ENCODE measurements at regions not wholly inside any gene's neighbourhood (a gene's known extent, or its start where the extent isn't known, plus 50 kb on each side); places are given as distances from the start of the nearest gene placed in this dataset.

DNA sequence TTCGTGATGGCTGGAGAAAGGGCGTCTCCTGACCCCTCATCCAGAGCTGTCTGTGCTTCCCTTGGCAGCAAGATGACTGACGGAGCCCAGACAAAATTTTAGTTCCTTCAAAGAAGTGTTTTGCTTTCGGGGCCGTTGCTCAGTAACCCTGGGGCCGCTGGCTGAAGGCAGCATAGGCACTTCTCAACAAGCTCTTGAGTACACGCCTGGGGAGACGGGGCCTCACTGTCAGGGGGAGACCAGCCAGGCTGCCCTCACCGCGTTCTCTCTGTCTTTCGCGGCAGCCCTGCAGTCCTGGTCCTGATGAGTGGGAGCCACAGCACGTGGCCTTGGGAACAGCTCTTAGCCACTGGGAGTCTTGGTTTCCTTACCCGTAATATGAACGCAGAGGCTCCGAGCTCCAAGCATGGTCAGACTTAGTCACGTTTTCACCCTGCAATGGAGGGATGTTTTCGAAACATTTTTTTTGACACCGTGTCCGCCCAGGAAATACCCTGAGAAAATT is 86.0 kb downstream of the IRF8 start:
- TF ChIP-seq, protein P1, sequence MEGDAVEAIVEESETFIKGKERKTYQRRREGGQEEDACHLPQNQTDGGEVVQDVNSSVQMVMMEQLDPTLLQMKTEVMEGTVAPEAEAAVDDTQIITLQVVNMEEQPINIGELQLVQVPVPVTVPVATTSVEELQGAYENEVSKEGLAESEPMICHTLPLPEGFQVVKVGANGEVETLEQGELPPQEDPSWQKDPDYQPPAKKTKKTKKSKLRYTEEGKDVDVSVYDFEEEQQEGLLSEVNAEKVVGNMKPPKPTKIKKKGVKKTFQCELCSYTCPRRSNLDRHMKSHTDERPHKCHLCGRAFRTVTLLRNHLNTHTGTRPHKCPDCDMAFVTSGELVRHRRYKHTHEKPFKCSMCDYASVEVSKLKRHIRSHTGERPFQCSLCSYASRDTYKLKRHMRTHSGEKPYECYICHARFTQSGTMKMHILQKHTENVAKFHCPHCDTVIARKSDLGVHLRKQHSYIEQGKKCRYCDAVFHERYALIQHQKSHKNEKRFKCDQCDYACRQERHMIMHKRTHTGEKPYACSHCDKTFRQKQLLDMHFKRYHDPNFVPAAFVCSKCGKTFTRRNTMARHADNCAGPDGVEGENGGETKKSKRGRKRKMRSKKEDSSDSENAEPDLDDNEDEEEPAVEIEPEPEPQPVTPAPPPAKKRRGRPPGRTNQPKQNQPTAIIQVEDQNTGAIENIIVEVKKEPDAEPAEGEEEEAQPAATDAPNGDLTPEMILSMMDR (IDR thresholded peaks at IDR 0.05; ENCODE audit: insufficient read depth, low read length, missing control alignments) = no peak
- ChIA-PET CTCF (interaction anchor here (1.0 to 9.8 kb wide), 2 partner anchors 8 to 164 kb away, joined by 3 to 146 read pairs; no protein-coding TSS in a partner anchor), POLR2A (no interaction called here)
- no peak for DNase-seq (ENCODE audit: low read depth, low spot score)
- no peak overlapping the region for H3K4me3 ChIP-seq (ENCODE audit: low read depth, low read length)

DNA sequence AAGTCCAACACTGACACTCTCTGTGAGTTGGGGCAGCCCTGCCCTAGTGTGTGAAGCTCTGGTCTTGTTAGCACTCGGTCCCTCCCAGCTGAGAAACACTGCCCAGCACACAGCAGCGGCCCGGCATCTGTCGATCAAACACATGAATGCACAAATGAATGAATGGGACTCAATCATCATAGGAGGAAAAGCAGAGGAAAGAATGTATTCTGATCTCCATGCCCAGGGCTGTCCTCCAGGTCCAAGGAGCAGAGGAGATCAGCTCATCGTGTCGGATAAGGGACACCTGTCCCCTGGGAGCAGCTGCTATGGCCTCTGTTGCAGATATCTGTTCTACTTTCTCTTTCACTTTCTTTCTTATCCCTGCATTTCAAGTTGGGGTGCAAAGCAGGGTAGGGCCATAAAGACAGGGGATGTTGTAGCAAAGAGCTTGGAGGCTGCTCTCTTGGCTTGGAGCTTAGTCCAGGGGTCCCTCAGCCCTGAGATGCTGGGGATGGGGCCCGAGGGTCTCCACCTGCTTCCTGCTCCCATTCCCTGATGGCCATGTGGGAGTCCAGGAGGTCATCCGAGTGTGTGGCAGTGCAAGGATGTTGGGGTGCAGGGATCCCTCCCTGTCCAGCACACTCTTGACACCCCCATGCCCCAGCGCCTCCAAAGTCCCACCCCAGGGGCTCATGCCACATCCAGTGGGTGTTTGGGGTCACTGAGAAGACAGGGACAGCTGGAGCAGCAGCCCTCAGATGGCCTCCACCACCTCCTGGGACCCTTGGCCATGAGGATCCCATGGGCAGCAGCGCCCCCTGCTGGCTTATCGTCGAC is 88.2 kb downstream of the IRF8 start:
- CTCF ChIA-PET = interaction anchor here (0.9 to 9.8 kb wide), 12 partner anchors 9 to 176 kb away, joined by 3 to 146 read pairs (median 3); no protein-coding TSS in a partner anchor
- no peak overlapping the region for H3K4me3 ChIP-seq (ENCODE audit: low read depth, low read length)
- DNase-seq (ENCODE audit: low read depth, low spot score) = no peak
- TF ChIP-seq, protein P1 (IDR thresholded peaks at IDR 0.05; ENCODE audit: insufficient read depth, low read length, missing control alignments) = peak; percentile 40
- POLR2A ChIA-PET = no interaction called here

DNA sequence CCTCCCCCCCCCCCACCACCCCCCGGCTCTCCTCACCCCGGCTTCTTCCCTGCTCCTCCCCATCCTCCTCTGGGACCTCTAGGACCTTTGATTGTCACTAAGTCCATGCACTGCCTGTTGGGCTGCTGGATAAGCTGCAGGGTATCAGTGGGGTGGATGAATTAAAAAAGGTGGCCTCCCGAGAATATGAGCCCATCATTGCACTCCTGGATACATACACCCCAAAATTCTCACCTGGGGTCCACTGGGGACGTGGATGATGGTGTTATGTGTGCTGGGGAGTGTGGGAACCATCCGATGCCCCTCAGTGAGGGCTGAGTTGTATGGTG is 88.8 kb downstream of the IRF8 start:
- POLR2A ChIA-PET = no interaction called here
- TF ChIP-seq, protein P1 (IDR thresholded peaks at IDR 0.05; ENCODE audit: insufficient read depth, low read length, missing control alignments) = no peak
- no peak overlapping the region for H3K4me3 ChIP-seq (ENCODE audit: low read depth, low read length)
- CTCF ChIA-PET = interaction anchor here (0.9 to 9.8 kb wide), 7 partner anchors 10 to 177 kb away, joined by 3 to 146 read pairs (median 3); no protein-coding TSS in a partner anchor
- no peak for DNase-seq (ENCODE audit: low read depth, low spot score)

DNA sequence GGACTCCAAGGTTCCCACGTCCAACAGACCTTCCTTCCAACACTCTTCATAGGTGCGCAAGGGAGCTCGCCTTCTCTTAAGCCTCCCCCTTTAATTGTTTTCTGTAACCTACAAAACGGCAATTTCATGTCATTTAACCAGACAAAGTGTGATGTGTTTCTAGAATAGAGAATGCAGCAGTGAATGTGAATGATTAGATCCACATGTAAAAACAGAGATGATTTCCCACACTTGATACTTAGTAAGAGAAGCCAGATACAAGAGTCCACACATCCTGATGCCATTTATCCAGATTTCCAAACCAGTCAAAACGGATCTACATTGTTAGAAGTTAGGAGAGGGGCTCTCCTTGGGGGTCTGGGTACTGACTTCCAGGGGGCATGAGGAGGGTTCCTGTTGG is 89.3 kb downstream of the IRF8 start:
- POLR2A ChIA-PET = no interaction called here

DNA sequence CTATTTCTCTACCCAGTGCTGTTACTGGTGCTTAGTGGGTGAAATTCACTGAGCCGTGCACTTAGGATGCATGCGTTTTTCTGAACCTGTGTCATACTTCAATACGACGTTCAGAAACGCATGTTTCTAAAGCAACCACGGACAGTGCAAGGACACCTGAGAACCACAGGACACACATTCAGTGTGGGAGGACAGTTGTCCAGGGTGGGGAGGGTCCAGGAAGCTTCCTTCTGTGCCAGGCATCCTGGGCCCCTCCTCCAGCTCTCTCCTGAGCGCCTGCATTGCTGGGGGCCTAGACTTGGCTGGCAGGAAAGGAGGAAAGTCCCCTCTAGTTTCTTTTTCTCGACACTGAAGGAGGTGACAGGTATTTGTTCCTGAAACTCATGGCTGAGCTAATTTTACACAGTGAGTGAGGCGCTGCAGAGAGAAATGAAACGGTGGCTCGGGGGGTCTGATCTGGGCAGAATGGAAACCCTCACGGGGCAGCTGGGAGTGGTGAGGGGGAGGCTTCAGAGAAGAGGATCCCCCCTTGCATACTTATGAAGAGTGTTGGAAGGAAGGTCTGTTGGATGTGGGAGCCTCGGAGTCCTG is 89.9 kb downstream of the IRF8 start:
- POLR2A ChIA-PET = no interaction called here
- H3K4me3 ChIP-seq (ENCODE audit: low read depth, low read length) = no peak overlapping the region
- CTCF ChIA-PET = interaction anchor here (2.7 to 9.8 kb wide), 2 partner anchors 27 to 168 kb away, joined by 10 to 146 read pairs; no protein-coding TSS in a partner anchor

More for the DNA sequence above, 89.3 kb downstream of the IRF8 start:
- CTCF ChIA-PET = interaction anchor here (1.7 to 9.8 kb wide), 3 partner anchors 10 to 168 kb away, joined by 9 to 146 read pairs (median 10); no protein-coding TSS in a partner anchor
- no peak overlapping the region for H3K4me3 ChIP-seq (ENCODE audit: low read depth, low read length)
- DNase-seq (ENCODE audit: low read depth, low spot score) = no peak
- TF ChIP-seq, protein P1 (IDR thresholded peaks at IDR 0.05; ENCODE audit: insufficient read depth, low read length, missing control alignments) = no peak

More for the DNA sequence above, 89.9 kb downstream of the IRF8 start:
- TF ChIP-seq, protein P1 (IDR thresholded peaks at IDR 0.05; ENCODE audit: insufficient read depth, low read length, missing control alignments) = no peak
- DNase-seq (ENCODE audit: low read depth, low spot score) = no peak

All from AG04449 (cell line).